PC-3 (cell line): ENCODE measurements at regions not wholly inside any gene's neighbourhood (a gene's known extent, or its start where the extent isn't known, plus 50 kb on each side); places are given as distances from the start of the nearest gene placed in this dataset.

Experiments used
- ATAC-seq: fragments of 200-7000 bp; cut with Tn5 transposase; 2 replicates; pipeline ENCODE4 v1.9.1; 2020; ENCODE audit warnings: mild to moderate bottlenecking, moderate library complexity
- BruUV-seq: library from RNA; stranded (reverse); fragments of 400-500 nt; replicated peaks from 2 replicates; lab custom pipeline; 2021; lab: Mats Ljungman, UMichigan
- CTCF ChIA-PET: fragments of 300-600 bp; sonication (Branson Sonifier 250); formaldehyde crosslinking; loops from one replicate; lab custom pipeline; 2022; ENCODE audit warnings: antibody characterized with exemption; lab: Charles Lee
- POLR2A ChIA-PET: fragments of 300-600 bp; sonication (Branson Sonifier 250); formaldehyde crosslinking; loops from one replicate; lab custom pipeline; 2022; ENCODE audit warnings: antibody characterized with exemption; ENCODE audit not compliant: unreplicated experiment; lab: Charles Lee
- DNase-seq: peaks from one replicate; pipeline ENCODE4 v3.0.0-alpha.2; 2015
- H2AFZ ChIP-seq: fragments of 300-600 bp; sonication (generic); 2 replicates; pipeline ENCODE4 v1.6.0; 2016; ENCODE audit warnings: antibody characterized with exemption, low read length
- H3F3A ChIP-seq: fragments of 300-600 bp; sonication (generic); one replicate; pipeline ENCODE4 v1.6.0; 2017; ENCODE audit warnings: antibody characterized with exemption, low read length, control low read depth, mild to moderate bottlenecking; ENCODE audit not compliant: unreplicated experiment
- H3K27ac ChIP-seq: fragments of 300-600 bp; sonication (generic); 2 replicates; pipeline ENCODE4 v1.5.1; 2016; ENCODE audit warnings: mild to moderate bottlenecking, low read length
- H3K27me3 ChIP-seq: fragments of 300-600 bp; sonication (generic); 2 replicates; pipeline ENCODE4 v1.6.1; 2016; ENCODE audit warnings: low read length, mixed read lengths
- H3K36me3 ChIP-seq: fragments of 300-600 bp; sonication (generic); 2 replicates; pipeline ENCODE4 v1.6.1; 2016; ENCODE audit warnings: low read depth, mixed run types, low read length, mixed read lengths
- H3K4me1 ChIP-seq: fragments of 300-600 bp; sonication (generic); 2 replicates; pipeline ENCODE4 v1.5.1; 2016; ENCODE audit warnings: low read length; ENCODE audit not compliant: insufficient read depth
- H3K4me2 ChIP-seq: fragments of 300-600 bp; sonication (generic); 2 replicates; pipeline ENCODE4 v1.6.0; 2016; ENCODE audit warnings: low read length
- H3K4me3 ChIP-seq: fragments of 300-600 bp; sonication (generic); 2 replicates; pipeline ENCODE4 v1.5.1; 2016; ENCODE audit warnings: mild to moderate bottlenecking, low read length, mixed read lengths
- H3K79me2 ChIP-seq: fragments of 300-600 bp; sonication (generic); 2 replicates; pipeline ENCODE4 v1.6.1; 2017; ENCODE audit warnings: low read length, mixed read lengths
- H3K9ac ChIP-seq: fragments of 300-600 bp; sonication (generic); 2 replicates; pipeline ENCODE4 v1.6.0; 2016; ENCODE audit warnings: mild to moderate bottlenecking, low read length
- H3K9me2 ChIP-seq: fragments of 300-600 bp; sonication (generic); replicated peaks from 2 replicates; pipeline ENCODE4 v1.6.1; 2016; ENCODE audit warnings: mixed run types, low read length, mixed read lengths
- H3K9me3 ChIP-seq: fragments of 300-600 bp; sonication (generic); 2 replicates; pipeline ENCODE4 v1.6.1; 2016; ENCODE audit warnings: low read length, mixed read lengths
- H4K20me1 ChIP-seq: fragments of 300-600 bp; sonication (generic); 2 replicates; pipeline ENCODE4 v1.6.1; 2016; ENCODE audit warnings: low read length, mixed read lengths
- CTCF ChIP-seq: fragments of 300-600 bp; sonication (generic); conservative IDR thresholded peaks from 2 replicates; pipeline ENCODE4 v1.5.1; 2017; ENCODE audit warnings: antibody characterized with exemption, low read depth, mild to moderate bottlenecking, low read length
- EZH2 ChIP-seq: fragments of 300-600 bp; sonication (generic); IDR thresholded peaks from one replicate; pipeline ENCODE4 v1.6.1; 2017; ENCODE audit warnings: antibody characterized with exemption, mild to moderate bottlenecking, low read length; ENCODE audit not compliant: unreplicated experiment
- EZH2phosphoT487 ChIP-seq: fragments of 300-600 bp; sonication (generic); IDR thresholded peaks from 2 replicates; pipeline ENCODE4 v1.6.1; 2018; ENCODE audit warnings: mild to moderate bottlenecking, antibody characterized with exemption, low read length, borderline replicate concordance
- intact Hi-C: fragments of 100-400 bp; cut with micrococcal nuclease; formaldehyde crosslinking; loops from 2 replicates; pipeline ENCODE4 v1.9.0; 2023

- H3K9me2 ChIP-seq, result no peaks in the 10 kb centered on the region
- H3K9me3 ChIP-seq, result no peaks in the 10 kb centered on the region
- ChIA-PET POLR2A (no interaction called here), CTCF (no interaction called here)
- H3F3A ChIP-seq, result no peaks in the 10 kb centered on the region
- H3K27me3 ChIP-seq, result no peaks in the 10 kb centered on the region
- H3K9ac ChIP-seq, result no peak overlapping the region
- DNase-seq, result peak; percentile 8
- no peak overlapping the region for H3K4me2 ChIP-seq
- no peaks in the 10 kb centered on the region for H3K79me2 ChIP-seq
- H2AFZ ChIP-seq, result no peak overlapping the region
- TF ChIP-seq CTCF (no peak), EZH2 (no peak), EZH2phosphoT487 (no peak)
- no peaks in the 10 kb centered on the region for H4K20me1 ChIP-seq
- BruUV-seq, result no TSS peak
- H3K36me3 ChIP-seq, result no peaks in the 10 kb centered on the region
- no peak overlapping the region for H3K4me3 ChIP-seq
- peaks cover 28% of the 10 kb centered on the region for H3K4me1 ChIP-seq
- ATAC-seq, result no peak
- H3K27ac ChIP-seq, result no peak overlapping the region
- intact Hi-C loops, result no loop called here
Observed at GRCh38 chr6:134813146-134813545, 136.8 kb downstream of the ALDH8A1 start.

GRCh38 chr6:134810402-134810801 lies 139.5 kb downstream of the ALDH8A1 start:
- TF ChIP-seq EZH2 (no peak), EZH2phosphoT487 (no peak), CTCF (no peak)

GRCh38 chr6:134809130-134809529 lies 140.8 kb downstream of the ALDH8A1 start:
- no peaks in the 10 kb centered on the region for H3F3A ChIP-seq
- H4K20me1 ChIP-seq, result no peaks in the 10 kb centered on the region
- H3K9me2 ChIP-seq, result no peaks in the 10 kb centered on the region
- H2AFZ ChIP-seq, result no peak overlapping the region
- no TSS peak for BruUV-seq
- no peaks in the 10 kb centered on the region for H3K36me3 ChIP-seq
- DNase-seq (peak; percentile 16), ATAC-seq (peak; percentile 24)
- TF ChIP-seq EZH2, result no peak
- no peak for TF ChIP-seq EZH2phosphoT487
- TF ChIP-seq CTCF, result no peak
- H3K4me1 ChIP-seq, result peaks cover 16% of the 10 kb centered on the region
- intact Hi-C loops, result no loop called here
- no peaks in the 10 kb centered on the region for H3K79me2 ChIP-seq
- no peak overlapping the region for H3K4me3 ChIP-seq
- POLR2A ChIA-PET, result interaction anchor here (0.6 kb wide), 1 partner anchor 86 kb away, joined by 12 read pairs; no protein-coding TSS in a partner anchor
- H3K9ac ChIP-seq, result no peak overlapping the region
- no peaks in the 10 kb centered on the region for H3K9me3 ChIP-seq
- CTCF ChIA-PET, result no interaction called here
- H3K4me2 ChIP-seq, result no peak overlapping the region
- no peak overlapping the region for H3K27ac ChIP-seq
- no peaks in the 10 kb centered on the region for H3K27me3 ChIP-seq

More at GRCh38 chr6:134810402-134810801, 139.5 kb downstream of the ALDH8A1 start:
- Histone ChIP-seq H3F3A (no peaks in the 10 kb centered on the region), H4K20me1 (no peaks in the 10 kb centered on the region), H3K9ac (no peak overlapping the region), H3K27ac (no peak overlapping the region), H3K4me1 (peaks cover 19% of the 10 kb centered on the region), H3K4me3 (no peak overlapping the region), H3K9me3 (no peaks in the 10 kb centered on the region), H3K36me3 (no peaks in the 10 kb centered on the region), H3K4me2 (no peak overlapping the region), H3K27me3 (no peaks in the 10 kb centered on the region), H3K79me2 (no peaks in the 10 kb centered on the region), H3K9me2 (no peaks in the 10 kb centered on the region), H2AFZ (no peak overlapping the region)
- ChIA-PET POLR2A (no interaction called here), CTCF (no interaction called here)
- intact Hi-C loops, result no loop called here
- BruUV-seq, result no TSS peak
- DNase-seq (no peak), ATAC-seq (no peak)
